Transverse colon (tissue), 4 donors: ENCODE measurements at regions not wholly inside any gene's neighbourhood (a gene's known extent, or its start where the extent isn't known, plus 50 kb on each side); places are given as distances from the start of the nearest gene placed in this dataset.

Source experiments
- CTCF ChIP-seq, 5 experiments: fragments of 200-600 bp in 3 of 5; fragments of 450-650 bp in 2 of 5; sonication (generic) in 3 of 5; IDR thresholded peaks; 1 replicate in 2 of 5; 2 replicates in 3 of 5; pipeline ENCODE4 v1.5.1; 2016 to 2017; ENCODE audit warnings: antibody characterized with exemption in 5 of 5, inconsistent platforms in 3 of 5, mild to moderate bottlenecking in 2 of 5, moderate library complexity in 1 of 5
- POLR2AphosphoS5 ChIP-seq, 3 donors: sonication (generic); formaldehyde crosslinking; IDR thresholded peaks; one replicate each; pipeline ENCODE4 v1.6.1; 2016; ENCODE audit warnings: antibody characterized with exemption in 3 of 3

- TF ChIP-seq CTCF (IDR thresholded peaks at IDR 0.05) (no peak), POLR2AphosphoS5 (IDR thresholded peaks at IDR 0.05) (no peak)
These were observed 296.0 kb downstream of the CTTN start for GRCh38 chr11:70694371-70694770.
